SH-SY5Y (cell line): ENCODE measurements at regions not wholly inside any gene's neighbourhood (a gene's known extent, or its start where the extent isn't known, plus 50 kb on each side); places are given as distances from the start of the nearest gene placed in this dataset.

Source experiments
- GATA2 ChIP-seq: IDR thresholded peaks from 2 replicates; pipeline ENCODE4 v1.6.1; 2011; ENCODE audit warnings: mild to moderate bottlenecking, low read depth, low read length
- GATA3 ChIP-seq: IDR thresholded peaks from 2 replicates; pipeline ENCODE4 v1.6.1; 2011; ENCODE audit warnings: low read depth, mild to moderate bottlenecking, low read length, moderate library complexity

GRCh38 chr4:163969291-163969690, 474.8 kb downstream of the TMA16 start:
- TF ChIP-seq GATA2 (no peak), GATA3 (no peak)
